Fibroblast of skin of right quadriceps (primary cell): ENCODE measurements at regions not wholly inside any gene's neighbourhood (a gene's known extent, or its start where the extent isn't known, plus 50 kb on each side); places are given as distances from the start of the nearest gene placed in this dataset.

Experiments used
- DNase-seq: peaks from one replicate; pipeline ENCODE4 v3.0.0-alpha.2; 2013

- no peak for DNase-seq
Measured at GRCh38 chr11:115736146-115736545, 231.9 kb upstream of the CADM1 start.

DNA sequence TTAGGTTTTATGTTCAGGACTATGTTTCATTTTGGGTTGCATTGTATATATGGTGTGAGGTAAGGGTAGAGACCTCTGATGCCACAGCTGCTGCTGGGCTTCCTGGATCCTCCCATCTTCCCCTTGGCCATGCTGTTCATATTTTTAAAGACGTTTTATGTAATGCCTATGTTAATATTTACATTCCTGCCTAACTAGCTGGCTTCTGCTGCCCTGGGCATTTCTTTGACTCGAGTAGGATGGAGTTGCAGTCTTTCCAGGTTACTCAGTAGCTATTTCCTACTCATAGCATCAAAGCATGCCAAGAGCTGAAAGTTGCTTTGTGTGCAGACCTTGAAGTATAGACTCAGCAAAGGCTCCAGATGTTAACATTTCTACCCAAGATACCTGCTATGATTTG, 220.5 kb upstream of the CADM1 start:
- DNase-seq: peak; percentile 31

GRCh38 chr11:115722711-115723110, 218.5 kb upstream of the CADM1 start:
- DNase-seq: no peak

DNA sequence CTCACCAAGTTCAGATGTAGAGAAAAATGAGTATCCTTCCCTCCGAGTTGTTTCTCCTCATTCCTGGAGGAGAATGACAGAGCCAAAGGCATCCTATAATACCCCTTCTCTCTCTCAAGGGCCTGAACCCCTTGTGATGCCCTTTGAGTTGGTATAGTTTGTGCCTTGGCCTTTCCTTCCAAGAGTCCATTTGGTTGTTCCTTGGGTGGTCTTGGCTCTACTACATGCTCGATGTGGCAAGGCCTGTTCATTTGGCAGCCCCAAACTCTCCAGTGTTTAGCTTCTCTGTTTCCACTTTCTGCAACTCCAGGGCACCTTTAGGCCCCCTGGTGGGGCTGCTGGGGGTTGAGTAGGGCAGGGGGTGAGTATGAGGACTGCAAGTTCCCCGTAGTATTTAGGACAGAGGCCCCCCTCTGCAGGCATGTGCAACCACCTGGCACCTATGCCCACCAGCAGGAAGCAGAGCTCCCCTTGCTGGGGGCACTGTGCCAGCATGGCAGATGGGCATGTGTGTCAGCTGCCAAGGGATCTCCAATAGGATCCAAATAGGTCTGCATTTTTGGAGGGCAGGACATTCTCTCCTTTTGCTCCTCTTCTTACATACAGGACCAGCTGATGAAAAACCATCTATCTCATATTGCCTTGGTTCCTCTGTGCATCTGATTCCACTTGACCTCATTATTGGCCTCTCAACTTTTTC, 217.2 kb upstream of the CADM1 start:
- DNase-seq: no peak

GRCh38 chr11:115720602-115721245, 216.5 kb upstream of the CADM1 start:
- DNase-seq: no peak

DNA sequence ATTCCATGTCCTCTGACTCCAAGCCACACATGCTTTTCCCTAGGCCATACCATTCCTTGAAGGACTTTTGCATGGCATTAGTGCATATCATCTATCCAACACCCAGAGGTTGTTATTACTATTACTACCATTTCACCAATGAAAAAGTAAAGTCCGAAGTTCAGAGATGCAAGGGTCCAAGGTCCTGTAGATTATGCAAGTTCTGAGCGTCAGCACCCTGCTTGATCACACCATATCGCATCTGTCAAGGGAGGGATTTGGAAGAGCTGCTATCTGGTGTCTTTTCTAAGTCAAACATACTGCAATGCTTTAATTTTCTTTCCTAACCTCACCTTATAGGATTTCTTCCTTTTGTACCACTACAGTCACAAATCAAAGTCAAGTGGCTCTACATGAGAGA, 214.7 kb upstream of the CADM1 start:
- DNase-seq: no peak

GRCh38 chr11:115718106-115718505, 213.9 kb upstream of the CADM1 start:
- DNase-seq: no peak

- DNase-seq: peak; percentile 35
Measured at GRCh38 chr11:115716601-115717529, 212.7 kb upstream of the CADM1 start.

GRCh38 chr11:115716080-115716479, 211.9 kb upstream of the CADM1 start:
- no peak for DNase-seq

- no peak for DNase-seq
Measured at GRCh38 chr11:115715251-115715770, 211.1 kb upstream of the CADM1 start.

GRCh38 chr11:115712296-115712695, 208.1 kb upstream of the CADM1 start:
- no peak for DNase-seq

DNA sequence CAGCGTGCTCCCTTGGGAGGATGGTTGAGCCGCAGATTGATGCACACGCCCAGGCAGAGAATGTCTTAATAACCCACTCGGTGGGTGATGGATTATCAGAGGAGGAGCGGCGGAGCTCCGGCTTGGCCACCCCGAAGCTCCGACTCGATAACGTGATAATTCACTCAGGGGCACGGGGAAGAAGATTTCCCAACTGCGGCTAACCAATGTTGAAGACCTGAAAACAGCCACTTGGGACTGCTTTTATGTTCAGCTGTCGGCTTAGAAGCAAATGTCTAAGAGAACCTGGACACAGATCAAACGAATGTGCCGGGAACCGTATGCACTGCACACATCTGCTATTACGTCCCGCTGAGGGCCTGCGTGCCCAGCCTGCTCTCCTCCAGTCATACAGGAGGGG, 206.8 kb upstream of the CADM1 start:
- DNase-seq: peak; percentile 44

GRCh38 chr11:115710426-115710825, 206.2 kb upstream of the CADM1 start:
- no peak for DNase-seq

- DNase-seq: no peak
Measured at GRCh38 chr11:115709297-115709696, 205.1 kb upstream of the CADM1 start.

GRCh38 chr11:115707180-115707905, 203.1 kb upstream of the CADM1 start:
- DNase-seq: no peak

DNA sequence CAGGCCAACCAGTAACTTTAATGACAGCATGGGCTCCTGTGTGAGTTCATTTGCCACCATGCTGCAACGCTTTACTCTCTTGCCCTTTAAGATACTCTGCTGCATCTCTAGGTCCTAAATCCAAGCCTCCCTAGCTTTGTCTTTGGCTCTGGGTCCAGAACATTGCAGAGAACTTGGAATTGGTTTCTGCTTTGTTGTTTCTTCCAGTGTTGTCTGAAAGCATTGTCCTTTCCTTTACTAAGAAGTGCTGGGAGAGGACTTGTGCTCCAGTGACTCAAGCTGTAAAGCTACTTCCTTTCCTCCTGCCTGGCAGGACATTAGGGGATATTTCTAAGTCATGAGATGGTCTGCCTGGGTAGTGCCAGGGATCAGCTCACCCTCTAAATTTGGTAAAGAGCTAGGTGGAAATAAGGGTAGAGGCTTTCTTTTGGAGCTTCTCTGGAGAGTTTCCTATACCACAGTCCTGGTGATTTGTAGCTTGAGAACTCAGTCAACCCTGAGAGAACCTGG, 202.5 kb upstream of the CADM1 start:
- DNase-seq: no peak

DNA sequence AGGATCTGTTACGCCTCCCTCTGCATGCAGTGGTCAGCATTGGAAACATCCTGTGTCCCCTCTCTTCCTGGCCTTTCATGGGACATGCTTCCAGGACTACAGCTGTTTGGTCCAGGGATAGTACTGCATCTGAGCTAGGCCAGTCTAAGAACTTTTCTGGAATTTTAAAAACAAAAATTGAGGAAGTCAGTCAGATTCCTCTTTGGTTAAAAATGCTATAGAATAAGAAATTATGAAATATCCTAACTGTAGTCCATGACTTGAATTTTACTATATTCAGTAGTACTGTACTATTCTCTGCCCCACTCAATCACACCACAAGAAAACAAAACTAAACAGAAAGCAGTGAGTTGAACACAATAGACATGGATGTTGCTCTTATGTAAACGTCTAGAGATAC, 201.0 kb upstream of the CADM1 start:
- DNase-seq: no peak

GRCh38 chr11:115700981-115701875, 197.0 kb upstream of the CADM1 start:
- DNase-seq: no peak

DNA sequence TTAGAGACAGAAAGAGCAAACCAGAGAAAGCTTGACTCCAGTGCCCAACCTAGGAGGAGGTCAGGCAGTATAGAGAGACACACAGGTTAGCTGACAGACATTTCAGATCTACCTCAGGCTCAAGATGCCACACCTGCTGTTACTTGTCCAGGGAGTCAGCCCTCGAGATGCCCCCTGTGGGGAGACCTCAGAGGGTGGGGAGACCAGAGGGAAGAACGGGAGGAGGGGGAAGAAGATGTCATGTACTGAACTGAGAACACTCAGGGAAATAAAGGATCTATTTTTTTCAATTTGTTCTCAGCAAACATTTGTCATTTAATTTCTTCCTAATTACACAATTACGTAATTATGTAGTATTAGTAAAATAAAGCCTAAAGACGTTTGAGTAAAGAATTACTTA, 196.3 kb upstream of the CADM1 start:
- DNase-seq: no peak

GRCh38 chr11:115699733-115700132, 195.5 kb upstream of the CADM1 start:
- DNase-seq: peak; percentile 88

- no peak for DNase-seq
Measured at GRCh38 chr11:115699326-115699725, 195.1 kb upstream of the CADM1 start.
